Dedifferentiated amniotic fluid mesenchymal stem cell (primary cell): ENCODE measurements at regions not wholly inside any gene's neighbourhood (a gene's known extent, or its start where the extent isn't known, plus 50 kb on each side); places are given as distances from the start of the nearest gene placed in this dataset.
"Not testable (repeated sequence)": the region's sequence is repeated elsewhere in the genome, so short reads cannot be mapped to it uniquely, and the experiment has no call there.

Experiments
- DNase-seq: peaks from one replicate; pipeline ENCODE4 v3.0.0-alpha.2; 2016; ENCODE audit errors: extremely low spot score

DNA sequence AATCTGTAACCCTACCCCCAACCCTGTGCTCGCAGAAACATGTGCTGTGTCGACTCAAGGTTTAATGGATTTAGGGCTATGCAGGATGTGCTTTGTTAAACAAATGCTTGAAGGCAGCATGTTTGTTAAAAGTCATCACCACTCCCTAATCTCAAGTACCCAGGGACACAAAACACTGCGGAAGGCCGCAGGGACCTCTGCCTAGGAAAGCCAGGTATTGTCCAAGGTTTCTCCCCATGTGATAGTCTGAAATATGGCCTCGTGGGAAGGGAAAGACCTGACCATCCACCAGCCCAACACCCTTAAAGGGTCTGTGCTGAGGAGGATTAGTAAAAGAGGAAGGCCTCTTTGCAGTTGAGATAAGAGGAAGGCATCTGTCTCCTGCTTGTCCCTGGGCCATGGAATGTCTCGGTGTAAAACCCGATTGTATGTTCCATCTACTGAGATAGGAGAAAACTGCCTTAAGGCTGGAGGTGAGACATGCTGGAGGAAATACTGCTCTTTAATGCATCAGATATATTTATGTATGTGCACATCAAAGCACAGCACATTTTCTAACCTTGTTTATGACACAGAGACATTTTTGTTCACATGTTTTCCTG is 94.4 kb downstream of the LSM3 start:
- not testable (repeated sequence) for DNase-seq

DNA sequence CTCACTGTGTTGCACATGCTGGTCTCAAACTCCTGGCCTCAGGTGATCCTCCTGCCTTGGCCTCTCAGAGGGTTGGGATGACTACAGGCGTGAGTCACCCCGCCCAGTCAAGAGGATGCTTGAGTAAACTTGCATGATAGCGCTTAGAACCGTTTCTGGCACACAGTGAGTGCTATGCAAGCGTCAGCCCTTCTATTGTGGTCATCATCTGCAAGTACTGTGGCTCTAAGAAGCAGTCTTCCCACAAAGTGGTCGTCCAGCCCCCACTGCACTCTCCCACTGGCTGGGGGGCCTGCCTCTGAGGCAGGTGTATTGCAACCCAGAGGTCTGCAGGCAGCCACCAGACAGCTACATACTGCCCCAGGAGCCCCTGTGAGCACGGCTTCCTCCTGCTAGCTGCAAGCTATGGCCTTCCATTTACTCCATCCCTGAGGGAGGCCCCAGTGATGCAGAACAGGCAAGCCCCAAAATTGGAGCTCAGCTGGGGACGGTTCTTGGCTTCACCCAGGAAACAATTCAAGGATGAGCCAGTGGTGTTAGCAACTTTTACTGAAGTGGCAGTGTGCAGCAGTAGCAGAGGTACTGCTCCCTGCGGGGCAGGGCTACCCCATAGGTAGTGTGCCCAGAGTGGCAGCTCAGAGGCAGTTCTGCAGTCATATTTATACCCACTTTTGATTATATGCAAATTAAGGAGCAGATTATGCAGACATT is 95.4 kb downstream of the LSM3 start:
- DNase-seq = no peak

DNA sequence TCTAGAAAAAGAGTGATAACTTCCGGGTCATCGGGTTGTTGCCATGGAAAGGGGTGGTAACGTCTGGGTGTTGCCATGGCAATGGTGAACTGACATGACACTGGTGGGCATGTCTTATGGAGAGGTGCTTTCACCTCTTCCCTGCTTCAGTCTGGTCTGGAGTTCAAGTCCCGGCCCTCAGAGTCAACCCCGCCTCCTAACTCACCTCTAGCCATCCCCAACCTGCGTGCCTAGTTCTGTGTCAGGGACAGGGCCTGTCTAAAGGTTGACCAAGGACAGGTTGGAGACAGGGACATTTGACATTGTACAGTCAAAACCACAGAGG is 96.0 kb downstream of the LSM3 start:
- no peak for DNase-seq

GRCh38 chr3:14274999-14275961 is 96.7 kb downstream of the LSM3 start:
- DNase-seq = no peak

DNA sequence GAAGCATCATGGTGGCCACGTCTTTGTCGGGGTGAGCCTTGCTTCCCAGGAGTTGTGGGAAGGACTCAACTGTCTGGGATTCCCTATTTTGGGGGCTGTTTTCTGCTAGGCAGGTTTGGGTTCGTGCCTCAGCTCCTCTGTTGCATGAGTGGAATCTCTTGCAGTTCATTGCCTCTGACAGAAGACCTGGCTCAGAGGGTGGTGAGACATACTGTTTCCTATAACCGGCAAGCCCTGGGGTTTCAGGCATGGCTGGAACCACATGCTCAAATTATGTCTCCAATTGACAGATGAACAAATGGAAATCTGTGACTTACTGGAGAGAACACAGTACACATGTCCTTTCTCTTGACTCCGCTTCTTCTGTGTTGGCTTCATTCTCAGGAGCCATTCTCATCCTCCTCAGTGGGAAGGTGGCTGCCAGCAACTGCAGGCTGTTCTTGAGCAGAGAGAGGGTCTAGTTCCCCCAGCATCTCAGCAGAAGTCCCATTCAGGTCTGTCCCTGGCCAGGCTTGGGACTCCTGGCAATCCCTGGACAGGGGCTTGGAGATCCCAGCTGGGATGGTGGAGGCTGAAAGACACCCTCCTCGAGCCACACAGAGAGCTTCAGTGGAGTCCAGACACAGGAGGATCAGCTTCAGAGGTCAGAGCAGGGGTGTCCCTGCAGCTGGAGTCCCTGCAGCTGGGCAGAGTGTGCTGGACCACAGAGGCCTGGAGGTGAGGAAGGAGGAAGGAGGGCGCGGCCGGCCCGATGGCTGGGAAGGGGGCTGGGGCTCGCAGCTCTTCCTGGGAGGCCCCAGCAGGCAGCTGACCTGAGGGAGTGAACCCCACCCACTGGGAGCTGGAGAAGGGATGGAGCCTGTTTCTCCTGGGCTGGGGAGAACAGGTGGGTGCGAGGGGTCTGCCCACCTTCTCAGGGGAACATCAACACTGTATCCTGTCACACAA is 97.6 kb downstream of the LSM3 start:
- DNase-seq = no peak

DNA sequence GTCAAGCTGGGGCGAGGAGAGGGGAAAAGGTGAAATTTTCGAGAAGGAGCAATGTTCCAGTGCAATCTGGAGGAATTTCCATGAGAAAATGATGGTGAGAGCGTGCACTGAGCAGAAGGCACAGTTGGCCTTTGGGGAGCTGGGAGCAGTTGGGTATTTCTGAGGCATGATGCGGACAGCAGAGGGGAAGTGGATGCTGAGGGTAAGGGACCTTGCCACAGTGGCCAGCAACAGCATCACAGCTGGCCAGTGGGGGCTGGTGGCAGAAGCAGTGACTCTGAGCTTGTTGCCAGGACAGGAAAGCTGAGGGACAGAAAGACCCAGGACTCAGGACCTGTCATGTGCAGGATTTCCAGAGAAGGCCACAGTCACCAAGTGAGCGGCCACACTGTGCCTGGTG is 98.9 kb downstream of the LSM3 start:
- no peak for DNase-seq

DNA sequence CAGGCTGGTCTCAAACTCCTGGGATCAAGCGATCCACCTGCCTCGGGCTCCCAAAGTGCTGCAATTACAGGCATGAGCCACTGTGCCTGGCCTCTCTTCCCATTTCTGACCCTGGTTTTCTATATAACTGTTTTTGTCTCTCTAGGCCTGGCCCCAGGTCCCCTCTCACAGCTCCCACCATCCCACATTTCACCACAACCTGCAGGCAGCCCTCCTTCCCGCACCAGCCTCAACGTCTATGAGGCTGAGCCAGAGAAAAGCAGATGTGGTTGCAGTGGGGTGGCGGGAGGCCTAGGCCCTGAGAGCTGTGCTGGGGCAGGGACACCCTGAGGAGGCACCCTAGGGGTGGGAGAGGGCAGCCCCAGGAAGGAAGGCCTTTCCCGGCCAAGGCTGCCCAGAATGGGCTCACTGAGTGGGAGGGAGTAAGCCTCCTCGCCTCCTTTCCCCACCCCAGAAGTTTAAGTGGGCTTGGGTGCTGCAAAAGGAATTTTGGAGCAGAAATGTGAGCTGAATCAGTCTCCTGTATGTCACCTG is 99.7 kb downstream of the LSM3 start:
- no peak for DNase-seq

DNA sequence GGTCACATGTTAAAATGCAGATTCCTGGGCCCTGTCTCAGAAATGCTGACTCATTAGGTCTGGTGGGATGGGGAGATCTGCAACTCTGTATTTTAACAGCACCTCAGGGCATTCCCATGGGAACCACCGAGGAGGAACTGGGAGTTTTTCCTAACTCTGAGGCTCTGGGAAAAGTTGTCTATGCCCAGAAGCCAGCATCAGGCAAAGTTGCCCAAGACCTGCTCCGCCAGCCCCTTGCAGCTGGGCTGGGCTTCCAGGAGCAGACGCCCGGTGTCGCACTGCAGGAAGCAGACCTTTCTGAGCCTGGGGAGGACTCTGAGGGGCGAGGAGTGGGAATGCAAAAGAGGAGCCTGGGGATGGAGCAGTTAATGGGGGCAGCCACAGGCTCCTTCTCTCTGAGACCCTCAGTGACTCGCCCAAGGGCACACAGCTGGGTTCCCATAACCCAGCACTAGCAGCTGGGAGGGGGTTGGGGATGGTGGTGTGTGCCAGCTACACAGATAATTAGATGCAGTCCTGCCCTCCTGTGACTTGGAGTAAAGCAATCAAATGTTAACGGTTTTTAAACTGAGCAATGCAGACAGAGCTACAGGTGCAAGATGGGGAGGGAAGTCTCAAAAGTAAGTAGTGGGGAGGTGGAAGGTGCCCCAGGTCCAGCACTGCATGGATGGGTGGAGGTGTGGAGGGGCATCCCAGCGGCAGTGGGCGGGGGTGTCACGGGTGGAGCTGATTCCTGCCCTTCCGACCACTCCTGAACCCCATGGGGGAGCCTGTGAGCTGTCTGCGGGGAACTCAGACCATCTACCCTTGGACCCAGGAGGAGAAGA is 100.4 kb downstream of the LSM3 start:
- no peak for DNase-seq

DNA sequence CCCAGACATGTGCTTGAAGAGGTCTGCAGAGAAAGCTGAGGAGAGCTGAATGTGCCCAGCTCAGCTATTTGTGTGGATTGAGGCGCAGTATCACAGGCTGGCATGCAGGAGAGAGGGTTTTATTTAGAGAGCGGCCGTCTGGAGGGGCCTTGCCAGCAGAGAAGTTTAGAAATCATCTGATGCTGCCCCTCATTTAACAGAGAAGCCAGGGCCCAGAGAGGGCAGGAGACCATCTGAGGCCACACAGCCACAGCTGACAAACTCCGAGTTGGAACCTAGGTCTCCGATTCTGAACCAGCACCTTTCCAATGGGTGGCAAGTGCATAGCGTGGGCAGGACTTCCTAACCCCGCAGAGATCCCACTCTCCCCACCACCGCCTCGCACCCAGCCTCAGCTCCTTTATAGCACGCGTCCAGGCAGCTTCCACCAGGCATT is 101.0 kb downstream of the LSM3 start:
- no peak for DNase-seq

DNA sequence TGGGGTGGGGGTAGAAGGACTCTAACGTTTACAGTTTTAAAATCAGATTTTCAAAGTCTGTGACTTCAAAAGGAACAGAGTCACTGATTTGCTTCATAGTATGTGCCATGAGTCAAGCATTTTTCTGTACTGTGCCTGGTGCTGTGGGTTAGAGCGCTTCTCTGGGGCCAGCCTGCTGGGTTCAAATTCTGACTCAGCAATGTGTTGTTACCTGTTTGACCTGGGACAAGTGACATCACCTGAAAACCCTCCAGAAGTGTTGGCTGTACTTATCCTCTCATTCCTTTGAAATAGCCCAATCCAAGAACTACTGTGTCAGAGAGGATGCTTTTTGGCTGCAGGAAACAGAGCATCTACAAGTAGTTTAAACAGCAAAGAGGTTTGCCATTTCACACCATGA is 101.7 kb downstream of the LSM3 start:
- no peak for DNase-seq

DNA sequence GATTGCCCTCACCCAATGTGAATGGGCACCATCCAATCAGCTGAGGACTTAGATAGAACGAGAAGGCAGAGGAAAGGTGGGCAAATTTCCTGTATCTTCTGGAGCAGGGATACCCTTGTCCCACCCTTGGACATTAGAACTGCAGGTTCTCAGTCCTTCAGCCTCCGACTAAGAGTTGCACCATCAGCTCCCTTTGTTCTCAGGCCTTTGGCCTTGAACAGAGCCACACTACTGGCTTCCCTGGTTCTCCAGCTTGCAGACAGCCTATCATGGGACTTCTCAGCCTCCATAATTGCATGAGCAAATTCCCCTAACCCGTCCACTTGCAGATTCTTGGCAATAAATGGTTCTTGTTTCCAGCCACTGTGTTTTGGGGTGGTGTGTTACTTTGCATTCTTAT is 102.4 kb downstream of the LSM3 start:
- no peak for DNase-seq

- no peak for DNase-seq
Measured at GRCh38 chr3:14282001-14282705, 103.5 kb downstream of the LSM3 start.

DNA sequence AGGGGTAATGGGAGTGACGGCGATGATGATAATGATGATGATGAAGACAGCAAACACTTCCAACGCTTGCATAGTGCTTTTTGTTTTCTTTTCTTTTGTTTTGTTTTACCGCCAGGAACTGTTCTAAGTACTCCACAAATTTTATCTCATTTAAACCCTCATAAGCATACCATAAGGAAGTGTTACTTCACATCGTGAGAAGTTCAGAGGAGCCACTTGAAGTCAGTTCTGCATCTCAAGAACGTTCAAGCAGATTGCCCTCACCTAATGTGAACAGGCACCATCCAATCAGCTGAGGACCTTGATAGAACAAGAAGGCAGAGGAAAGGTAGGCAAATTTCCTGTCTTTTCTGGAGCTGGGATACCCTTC is 104.1 kb downstream of the LSM3 start:
- no peak for DNase-seq

DNA sequence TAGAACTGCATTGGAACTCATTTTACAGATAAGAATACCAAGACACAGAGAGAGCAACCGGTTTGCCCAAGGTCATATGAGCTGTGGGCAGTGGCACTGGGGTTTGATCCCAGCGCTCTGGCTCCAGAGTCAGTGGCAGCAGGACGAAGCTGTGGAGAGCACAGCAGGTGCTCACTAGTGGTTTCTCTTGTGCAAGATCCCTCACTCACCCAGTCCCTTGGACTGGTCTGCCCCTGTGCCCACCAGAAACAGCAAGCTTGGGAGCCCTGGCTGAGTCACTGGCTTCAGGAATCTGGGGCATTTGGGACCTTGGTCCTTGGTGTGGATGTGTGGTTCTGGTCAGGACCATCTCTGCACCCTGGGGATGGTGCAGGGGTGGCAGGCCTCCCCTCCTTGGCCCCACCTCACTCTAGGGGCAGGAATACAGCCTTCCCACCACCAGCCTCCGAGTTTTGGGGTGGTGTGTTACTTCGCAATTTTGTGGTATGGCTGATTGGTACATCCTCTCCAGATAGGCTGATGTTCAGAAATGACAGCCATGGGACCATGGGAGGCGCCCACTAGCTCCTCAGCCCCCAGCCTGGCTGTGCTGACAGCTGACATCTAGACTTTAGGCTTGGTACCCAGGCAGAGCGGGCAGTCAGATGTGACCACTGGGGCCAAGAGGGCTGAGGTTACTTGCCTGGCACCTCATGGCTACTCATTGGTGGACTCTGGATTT is 104.6 kb downstream of the LSM3 start:
- DNase-seq = no peak

GRCh38 chr3:14283813-14284438 is 105.3 kb downstream of the LSM3 start:
- no peak for DNase-seq

DNA sequence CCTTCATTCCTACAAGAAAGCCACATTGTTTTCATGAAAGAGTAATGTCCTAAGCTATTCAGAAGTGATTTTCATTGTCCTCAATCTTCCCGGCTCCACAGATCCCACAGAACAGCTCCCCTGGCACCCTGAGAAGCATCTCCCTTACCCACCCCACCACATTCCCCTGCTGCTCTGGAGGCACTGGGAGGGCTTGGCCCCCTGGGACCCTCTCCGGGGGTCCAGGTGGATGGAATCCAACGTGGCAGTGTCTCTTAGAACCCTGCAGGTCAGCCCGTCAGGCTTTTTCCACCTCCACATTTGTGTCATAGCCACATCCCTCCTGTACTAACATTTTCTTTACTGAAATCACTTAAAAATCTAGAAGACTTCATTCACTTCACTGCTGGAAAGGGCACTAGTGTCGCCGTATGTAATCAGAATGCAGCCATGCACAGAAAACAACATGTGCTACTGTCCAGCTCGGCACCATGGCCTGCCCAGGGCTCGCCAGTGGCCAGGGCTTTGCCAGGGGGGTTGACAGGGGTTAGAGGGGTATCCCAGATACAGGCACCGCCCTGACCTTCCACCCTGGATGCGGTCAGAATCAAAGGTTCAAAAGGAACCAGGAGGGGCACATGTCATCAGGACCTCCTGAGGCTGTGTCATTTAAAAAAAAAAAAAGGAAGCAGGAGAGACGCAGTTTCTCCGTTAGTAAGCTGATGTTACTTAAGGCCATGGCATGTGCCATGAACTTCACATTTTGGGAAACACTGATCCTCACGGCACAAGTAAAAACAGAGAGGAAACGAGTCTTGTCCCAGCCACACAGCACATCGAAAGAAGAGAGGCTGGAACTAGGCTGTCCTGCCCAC is 106.3 kb downstream of the LSM3 start:
- DNase-seq = no peak

DNA sequence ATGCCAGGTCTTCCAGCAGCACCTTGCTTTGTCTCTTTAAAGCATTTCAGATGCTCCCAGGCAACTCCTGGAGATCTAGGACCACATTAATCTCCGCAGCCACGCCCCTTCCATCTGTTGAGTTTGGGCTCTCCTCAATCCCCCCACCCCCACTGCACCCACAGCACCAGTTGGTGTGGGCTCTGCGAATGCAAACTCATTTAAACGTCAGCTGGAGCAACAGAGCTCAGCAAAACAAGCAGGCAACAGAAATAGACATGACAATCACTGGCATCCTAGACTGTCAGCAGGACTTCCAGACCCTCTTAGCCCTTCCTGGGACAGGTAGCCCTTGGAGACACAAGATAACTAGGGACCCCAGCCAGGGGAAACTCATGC is 106.9 kb downstream of the LSM3 start:
- DNase-seq = no peak
